Psoas muscle (tissue), 7 donors: ENCODE measurements at regions not wholly inside any gene's neighbourhood (a gene's known extent, or its start where the extent isn't known, plus 50 kb on each side); places are given as distances from the start of the nearest gene placed in this dataset.

Experiments used
- ATAC-seq, 4 donors: fragments of 200-7000 bp; cut with Tn5 transposase; one replicate each; pipeline ENCODE4 v1.9.1; 2020; ENCODE audit warnings: moderate library complexity in 3 of 4, mild to moderate bottlenecking in 2 of 4
- DNase-seq, 2 donors: peaks; one replicate each; pipeline ENCODE4 v3.0.0-alpha.2; 2020
- H3K27ac ChIP-seq: fragments of 200-600 bp; one replicate; pipeline ENCODE4 v1.8.0; 2022
- H3K27me3 ChIP-seq, 3 donors: fragments of 200-600 bp in 1 of 3; one replicate each; pipeline versions ENCODE4 v1.6.1 to v1.8.0; 2013 to 2022; ENCODE audit warnings: low read length in 2 of 3, mild to moderate bottlenecking in 2 of 3, moderate library complexity in 1 of 3; ENCODE audit not compliant: insufficient read depth in 3 of 3
- H3K36me3 ChIP-seq, 2 donors: fragments of 200-600 bp in 1 of 2; one replicate each; pipeline versions ENCODE4 v1.6.1 to v1.8.0; 2013 to 2022; ENCODE audit warnings: low read depth in 1 of 2, mild to moderate bottlenecking in 1 of 2, moderate library complexity in 1 of 2; ENCODE audit not compliant: insufficient read depth in 1 of 2
- H3K4me1 ChIP-seq: fragments of 200-600 bp; one replicate; pipeline ENCODE4 v1.8.0; 2022
- H3K4me3 ChIP-seq: fragments of 200-600 bp; one replicate; pipeline ENCODE4 v1.8.0; 2022; ENCODE audit warnings: mild to moderate bottlenecking
- H3K9me3 ChIP-seq: fragments of 200-600 bp; one replicate; pipeline ENCODE4 v1.8.0; 2022
- CTCF ChIP-seq: fragments of 200-600 bp; IDR thresholded peaks from one replicate; pipeline ENCODE4 v1.8.0; 2022; ENCODE audit warnings: antibody characterized with exemption
- WGBS, 3 donors: extraction: QIAGEN DNeasy Blood & Tissue Kit; methylation state at CpG; one replicate each; pipeline versions ENCODE4 v1.1.6 to v1.1.7; 2013; 5-methylcytosine and 5-hydroxymethylcytosine counted together
- intact Hi-C, 2 donors: fragments of 100-400 bp; cut with DNase I; formaldehyde crosslinking; loops; one replicate each; pipeline versions ENCODE4 v1.11.0 to v1.14.2; 2022
- donor health status: healthy with polysubstance abuse.
- donor health status: DM: no; HTN: no; CAD: no; lungs with moderate emphysema.
- donor health status: Bipolar disorder and iron deficiency.
- donor health status: healthy.
- donor health status: DM: yes; HTN: yes; CAD: no.
- donor health status: DM: no; HTN: no; CAD: no.
- donor health status: DM: yes; HTN: yes; CAD: no.

GRCh38 chr14:23787436-23787835, 151.3 kb downstream of the DHRS2 start:
- no peaks in the 10 kb centered on the region for H3K4me1 ChIP-seq
- no peak for ATAC-seq
- no peak overlapping the region for H3K4me3 ChIP-seq
- intact Hi-C loops, result no loop called here
- H3K9me3 ChIP-seq, result no peaks in the 10 kb centered on the region
- WGBS, 3 donors, result 52 to 65% (median 53%) methylated on average over 1 of the region's 1 CpG
- H3K27me3 ChIP-seq, result no peaks in the 10 kb centered on the region
- no peak for TF ChIP-seq CTCF
- no peaks in the 10 kb centered on the region for H3K36me3 ChIP-seq
- no peak overlapping the region for H3K27ac ChIP-seq
- DNase-seq, result no peak

- ATAC-seq (no peak), DNase-seq (no peak)
- H3K36me3 ChIP-seq, result no peaks in the 10 kb centered on the region
- no peaks in the 10 kb centered on the region for H3K9me3 ChIP-seq
- no peak overlapping the region for H3K27ac ChIP-seq
- TF ChIP-seq CTCF, result no peak
- intact Hi-C loops, result no loop called here
- no peaks in the 10 kb centered on the region for H3K4me1 ChIP-seq
- WGBS, 3 donors, result 43 to 79% (median 62%) methylated on average over 1 of the region's 1 CpG
- H3K27me3 ChIP-seq, result no peaks in the 10 kb centered on the region
- H3K4me3 ChIP-seq, result no peak overlapping the region
Observed at GRCh38 chr14:23789696-23790095, 153.5 kb downstream of the DHRS2 start.

GRCh38 chr14:23793532-23793931, 157.4 kb downstream of the DHRS2 start:
- WGBS, 3 donors, result 76 to 81% (median 78%) methylated on average over 3 of the region's 3 CpGs
- intact Hi-C loops, result no loop called here
- H3K27ac ChIP-seq, result no peak overlapping the region

GRCh38 chr14:23800811-23801210, 152.8 kb upstream of the DHRS4 start:
- no peak for ATAC-seq
- WGBS, 3 donors, result 60 to 64% (median 62%) methylated on average over 3 of the region's 3 CpGs
- Histone ChIP-seq H3K27me3 (peaks cover 0 to 2% (median 0%) of the 10 kb centered on the region in 3 donors), H3K27ac (no peak overlapping the region), H3K4me1 (no peaks in the 10 kb centered on the region), H3K9me3 (no peaks in the 10 kb centered on the region), H3K4me3 (no peak overlapping the region), H3K36me3 (no peaks in the 10 kb centered on the region)
- DNase-seq, result no peak
- no peak for TF ChIP-seq CTCF
- intact Hi-C loops, result no loop called here

More at GRCh38 chr14:23793532-23793931, 157.4 kb downstream of the DHRS2 start:
- H3K4me1 ChIP-seq, result no peaks in the 10 kb centered on the region
- no peak for TF ChIP-seq CTCF
- no peak overlapping the region for H3K4me3 ChIP-seq
- ATAC-seq (no peak), DNase-seq (no peak)
- no peaks in the 10 kb centered on the region for H3K36me3 ChIP-seq
- no peaks in the 10 kb centered on the region for H3K9me3 ChIP-seq
- H3K27me3 ChIP-seq, result no peaks in the 10 kb centered on the region

GRCh38 chr14:23801766-23802165, 151.8 kb upstream of the DHRS4 start:
- 19 to 67% (median 65%) methylated on average over 2 of the region's 2 CpGs for WGBS, 3 donors
- Histone ChIP-seq H3K27me3 (peaks cover 0 to 2% (median 1%) of the 10 kb centered on the region in 3 donors), H3K4me1 (no peaks in the 10 kb centered on the region), H3K36me3 (no peaks in the 10 kb centered on the region), H3K9me3 (no peaks in the 10 kb centered on the region), H3K4me3 (no peak overlapping the region), H3K27ac (no peak overlapping the region)
- no peak for TF ChIP-seq CTCF
- ATAC-seq (no peak), DNase-seq (no peak)
- intact Hi-C loops, result no loop called here
